ENCODE measurements at regions not wholly inside any gene's neighbourhood (a gene's known extent, or its start where the extent isn't known, plus 50 kb on each side); places are given as distances from the start of the nearest gene placed in this dataset.
A peak's percentile ranks its signal among the peaks of the same experiment; 100 is the strongest.
"Not testable (repeated sequence)": the region's sequence is repeated elsewhere in the genome, so short reads cannot be mapped to it uniquely, and the experiment has no call there.

DNA sequence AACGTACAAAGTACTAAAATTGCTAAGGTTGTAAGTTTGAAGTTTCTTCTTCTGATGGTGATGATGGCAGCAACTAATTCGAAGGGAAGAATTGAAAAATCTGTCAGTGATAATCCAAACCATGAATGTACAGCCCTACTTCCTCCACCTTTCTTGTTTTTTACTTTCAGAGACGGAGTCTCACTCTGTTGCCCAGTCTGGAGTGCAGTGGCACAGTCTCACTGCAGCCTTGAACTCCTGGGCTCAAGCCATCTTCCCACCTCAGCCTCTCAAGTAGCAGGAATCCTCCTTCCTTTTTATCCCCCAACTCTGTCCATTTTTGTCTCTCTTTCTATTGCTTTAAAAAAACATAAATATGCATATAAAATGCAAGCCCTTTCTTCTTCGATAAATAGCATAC is 112.3 kb upstream of the SOX21 start:
- ATAC-seq (no peak), DNase-seq (ENCODE audit: low spot score) (no peak)

DNA sequence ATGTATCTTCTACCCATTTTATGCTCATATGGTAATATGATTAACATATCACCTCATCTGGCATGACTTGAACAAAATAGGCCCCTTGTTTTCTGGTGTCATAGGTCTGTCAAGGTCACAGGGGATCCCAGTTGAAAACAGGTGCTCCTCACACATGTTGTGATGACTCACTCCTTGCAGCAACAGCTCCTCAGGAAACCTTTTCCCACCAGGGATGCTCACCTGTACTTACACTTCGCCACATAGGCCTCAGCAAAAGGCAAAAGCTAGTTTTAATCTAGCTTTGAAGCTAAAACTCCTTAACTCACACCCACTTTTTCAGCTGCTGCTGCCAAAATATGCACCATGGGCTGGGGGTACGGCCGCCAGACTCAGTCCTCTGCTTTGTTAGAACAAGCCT is 110.0 kb upstream of the SOX21 start:
- no peak for ATAC-seq

DNA sequence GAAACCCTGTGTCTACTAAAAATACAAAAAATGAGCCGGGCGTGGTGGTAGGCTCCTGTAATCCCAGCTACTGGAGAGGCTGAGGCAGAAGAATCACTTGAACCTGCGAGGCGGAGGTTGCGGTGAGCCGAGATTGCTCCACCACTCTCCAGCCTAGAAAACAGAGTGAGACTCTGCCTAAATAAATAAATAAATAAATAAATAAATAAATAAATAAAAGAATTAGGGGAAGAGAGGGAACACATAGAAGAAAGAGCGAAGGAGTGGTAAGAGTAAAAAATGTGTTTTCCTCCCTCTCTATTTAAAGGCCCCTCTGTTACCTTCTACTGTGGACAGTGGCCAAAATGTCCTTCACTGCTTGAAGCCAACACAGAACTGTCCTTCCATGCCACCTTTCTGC is 103.9 kb upstream of the SOX21 start:
- ATAC-seq: no peak
- DNase-seq (ENCODE audit: low spot score): no peak

More for the DNA sequence above, 110.0 kb upstream of the SOX21 start:
- no peak for DNase-seq (ENCODE audit: low spot score)

DNA sequence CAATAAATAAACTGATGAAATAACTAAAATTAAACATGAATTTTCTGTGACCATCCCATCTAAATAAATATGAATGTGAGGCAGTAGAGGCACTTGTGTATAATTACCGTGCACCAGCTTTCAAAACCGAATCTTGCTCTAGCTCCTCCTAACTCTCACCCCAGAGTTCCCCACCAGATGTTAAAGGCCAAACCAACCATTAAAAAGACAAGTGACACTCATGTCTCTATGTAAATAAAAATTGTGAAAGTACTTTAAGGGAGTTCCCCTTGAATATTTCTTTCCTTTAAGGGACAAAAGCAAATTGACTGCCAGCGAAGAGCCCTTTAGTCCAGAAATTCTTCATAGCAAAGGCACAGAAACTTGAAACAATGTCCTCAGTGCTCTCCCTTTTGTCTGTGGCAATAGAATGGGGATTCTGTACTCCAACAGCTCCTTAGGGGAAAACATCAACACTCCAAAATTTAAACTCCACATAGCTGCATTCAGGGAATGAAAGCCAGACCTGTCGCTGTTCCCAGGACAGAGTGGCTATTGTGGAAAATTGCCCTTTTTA is 101.7 kb upstream of the SOX21 start:
- ATAC-seq: no peak
- no peak for DNase-seq (ENCODE audit: low spot score)

DNA sequence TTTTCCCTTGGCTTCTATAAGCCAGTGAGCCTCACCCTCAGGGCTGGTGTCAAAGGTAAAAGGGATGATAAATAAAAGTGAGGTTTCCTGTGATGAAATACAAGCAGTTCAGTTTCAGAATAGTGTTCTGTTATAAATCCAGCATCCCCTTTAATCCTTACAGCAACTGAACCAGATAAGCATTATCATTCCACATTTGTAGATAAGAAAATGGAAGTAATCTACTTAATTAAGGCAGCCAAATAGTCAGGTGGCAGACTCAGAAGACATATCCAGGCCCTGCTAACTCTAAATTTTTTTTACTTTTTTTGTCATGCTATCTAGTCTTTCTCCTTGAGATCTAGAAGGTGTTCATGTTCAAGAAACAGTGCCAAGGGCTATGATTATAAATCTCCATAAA is 99.4 kb upstream of the SOX21 start:
- ATAC-seq (no peak), DNase-seq (ENCODE audit: low spot score) (no peak)

DNA sequence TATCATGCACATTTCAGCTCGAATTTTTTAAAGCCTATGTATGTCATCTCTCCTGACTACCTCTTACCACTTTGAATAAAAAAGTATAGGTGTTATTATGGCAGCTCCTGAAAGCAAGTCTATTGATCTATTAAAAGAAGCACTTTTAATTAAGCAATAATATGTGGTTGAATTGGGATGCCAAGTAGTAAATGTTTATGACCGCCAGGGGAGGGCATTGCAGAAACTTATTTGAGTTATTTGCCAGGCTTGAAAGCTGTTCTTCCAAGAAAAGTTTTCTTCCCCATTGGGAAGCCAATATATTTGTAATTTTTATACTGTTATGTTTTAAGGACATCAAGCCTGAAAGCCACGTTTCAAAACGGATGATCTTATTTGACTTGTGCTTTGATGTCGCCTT is 88.1 kb upstream of the SOX21 start:
- ATAC-seq: no peak
- no peak for DNase-seq (ENCODE audit: low spot score)

DNA sequence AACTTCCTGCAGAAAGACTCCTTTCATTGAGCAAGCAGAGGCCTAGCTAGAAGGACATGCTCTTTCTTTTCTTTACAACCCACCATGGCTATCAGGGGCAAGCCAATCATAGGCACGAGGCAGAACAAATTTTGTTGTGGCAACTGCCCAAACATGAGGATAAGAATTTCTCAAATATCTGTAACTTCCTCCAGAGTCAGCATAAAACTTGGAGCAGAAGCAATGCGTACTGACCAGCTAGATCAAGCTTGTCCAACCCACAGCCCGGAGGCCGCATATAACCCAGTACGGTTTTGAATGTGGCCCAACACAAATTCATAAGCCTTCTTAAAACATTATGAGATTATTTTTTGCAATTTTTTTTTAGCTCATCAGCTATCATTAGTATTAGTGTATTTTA is 87.0 kb upstream of the SOX21 start:
- ATAC-seq (no peak), DNase-seq (ENCODE audit: low spot score) (no peak)

DNA sequence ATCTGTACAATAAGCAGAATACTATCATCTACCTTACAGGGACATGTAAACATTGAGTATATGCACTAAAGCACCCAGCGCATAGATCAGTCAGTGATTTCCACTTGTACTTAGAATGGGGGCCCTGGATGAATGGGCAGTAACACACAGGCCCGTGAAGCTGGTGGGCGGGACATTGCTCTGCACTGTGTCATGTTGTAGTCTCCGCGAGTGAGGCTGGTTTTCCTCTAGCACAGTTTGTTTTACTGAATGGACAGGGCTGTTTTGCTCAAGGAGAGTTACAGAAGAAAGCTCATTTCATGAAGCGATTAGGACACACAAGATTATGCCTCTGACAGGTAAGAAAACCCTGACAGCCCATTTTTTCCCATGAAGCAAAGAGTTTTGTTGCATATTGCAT is 86.4 kb upstream of the SOX21 start:
- ATAC-seq (no peak), DNase-seq (ENCODE audit: low spot score) (no peak)

DNA sequence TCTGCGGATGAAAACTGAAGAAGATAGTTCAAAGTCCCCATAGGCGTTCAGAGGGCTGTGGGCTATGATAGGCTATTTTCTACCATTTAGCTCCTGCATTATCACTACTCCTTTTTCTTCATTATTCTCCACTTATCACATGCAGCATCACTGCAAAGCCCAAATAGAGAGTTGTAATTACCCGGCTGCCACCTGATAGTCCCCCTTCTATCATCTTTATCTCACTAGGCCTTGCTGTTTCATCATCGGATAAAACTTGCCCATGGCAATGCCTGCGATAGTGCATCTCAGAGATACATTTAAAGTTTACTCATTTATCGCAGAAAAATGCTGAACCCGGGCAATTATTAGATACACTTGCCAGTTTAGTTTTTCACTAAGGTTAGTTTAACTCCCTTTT is 82.9 kb upstream of the SOX21 start:
- no peak for DNase-seq (ENCODE audit: low spot score)
- ATAC-seq: no peak

DNA sequence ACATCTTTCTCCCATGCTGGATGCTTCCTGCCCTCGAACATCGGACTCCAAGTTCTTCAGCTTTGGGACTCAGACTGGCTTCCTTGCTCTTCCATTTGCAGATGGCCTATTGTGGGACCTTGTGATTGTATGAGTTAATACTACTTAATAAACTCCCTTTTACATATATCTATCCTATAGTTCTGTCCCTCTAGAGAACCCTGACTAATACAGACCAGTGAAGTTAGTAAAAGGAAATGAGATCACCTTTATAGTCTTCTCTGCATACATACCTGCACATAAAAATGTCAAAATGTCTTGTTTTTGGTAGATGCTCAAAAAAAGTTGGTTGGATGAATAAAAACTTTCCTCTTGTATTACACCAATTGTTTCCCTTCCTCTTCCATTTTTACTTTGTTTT is 73.9 kb upstream of the SOX21 start:
- ATAC-seq; DNase-seq (ENCODE audit: low spot score): not testable (repeated sequence)

DNA sequence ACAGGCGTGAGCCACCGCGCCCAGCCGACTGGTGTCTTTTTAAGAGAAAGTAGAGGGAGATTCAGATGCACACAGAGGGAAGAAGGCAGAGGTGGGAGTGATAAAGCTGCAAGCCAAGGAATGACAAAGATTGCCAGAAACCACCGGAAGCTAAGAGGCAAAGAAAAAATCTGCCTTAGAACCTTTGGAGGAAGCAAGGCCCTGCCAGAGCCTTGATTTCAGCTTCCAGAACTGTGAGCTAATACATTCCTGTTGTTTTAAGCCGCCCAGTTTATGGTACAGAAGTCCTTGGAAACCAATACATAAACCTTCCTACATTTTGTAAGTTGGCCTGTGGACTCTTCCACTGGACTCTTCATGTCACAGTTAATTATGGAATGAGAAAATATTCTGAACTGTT is 71.7 kb upstream of the SOX21 start:
- DNase-seq (ENCODE audit: low spot score): no peak
- no peak for ATAC-seq

DNA sequence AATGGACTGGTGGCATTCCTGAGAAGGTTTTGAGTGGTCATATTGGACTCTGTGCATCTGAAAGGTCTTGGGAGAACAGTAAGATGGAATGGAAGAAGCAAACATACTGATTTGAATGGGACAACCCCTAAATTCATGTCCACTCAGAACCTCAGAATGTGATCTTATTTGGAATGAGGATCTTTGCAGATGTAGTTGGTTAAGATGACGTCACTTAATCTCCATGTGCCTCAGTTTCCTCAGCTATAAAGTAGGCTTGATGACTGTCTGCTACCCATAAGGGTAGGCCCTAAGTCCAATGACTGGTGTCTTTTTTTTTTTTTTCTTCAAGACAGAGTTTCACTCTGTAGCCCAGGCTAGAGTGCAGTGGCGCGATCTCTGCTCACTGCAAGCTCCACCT is 71.1 kb upstream of the SOX21 start:
- no peak for DNase-seq (ENCODE audit: low spot score)
- no peak for ATAC-seq

DNA sequence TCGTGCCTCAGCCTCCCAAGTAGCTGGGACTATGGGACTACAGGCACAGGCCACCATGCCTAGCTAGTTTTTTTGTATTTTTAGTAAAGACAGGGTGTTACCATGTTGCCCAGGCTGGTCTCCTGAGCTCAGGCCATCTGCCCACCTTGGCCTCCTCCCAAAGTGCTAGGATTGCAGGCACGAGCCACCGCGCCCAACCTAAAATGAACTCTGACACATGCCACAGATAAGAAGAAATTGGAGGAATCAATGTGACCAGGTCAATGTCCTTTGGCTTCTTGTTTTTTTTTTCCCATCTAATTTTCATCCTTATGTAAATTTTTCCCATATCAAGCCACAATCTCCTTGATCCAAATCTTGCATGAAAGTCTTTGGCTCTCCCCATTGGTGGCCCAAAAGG is 68.1 kb upstream of the SOX21 start:
- ATAC-seq: peak; percentile 29
- no peak for DNase-seq (ENCODE audit: low spot score)

DNA sequence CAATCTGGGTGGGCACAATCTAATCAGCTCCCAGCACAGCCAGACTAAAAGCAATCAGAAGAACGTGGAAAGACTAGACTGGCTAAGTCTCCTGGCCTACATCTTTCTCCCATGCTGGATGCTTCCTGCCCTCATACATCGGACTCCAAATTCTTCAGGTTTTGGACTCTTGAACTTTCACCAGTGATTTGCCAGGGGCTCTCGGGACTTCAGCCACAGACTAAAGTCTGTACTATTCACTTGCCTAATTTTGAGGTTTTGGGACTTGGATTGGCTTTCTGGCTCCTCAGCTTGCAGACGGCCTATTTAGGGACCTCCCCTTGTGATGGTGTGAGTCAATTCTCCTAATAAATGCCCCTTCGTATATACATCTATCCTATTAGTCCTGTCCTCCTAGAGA is 66.6 kb upstream of the SOX21 start:
- no peak for ATAC-seq
- DNase-seq (ENCODE audit: low spot score): no peak

DNA sequence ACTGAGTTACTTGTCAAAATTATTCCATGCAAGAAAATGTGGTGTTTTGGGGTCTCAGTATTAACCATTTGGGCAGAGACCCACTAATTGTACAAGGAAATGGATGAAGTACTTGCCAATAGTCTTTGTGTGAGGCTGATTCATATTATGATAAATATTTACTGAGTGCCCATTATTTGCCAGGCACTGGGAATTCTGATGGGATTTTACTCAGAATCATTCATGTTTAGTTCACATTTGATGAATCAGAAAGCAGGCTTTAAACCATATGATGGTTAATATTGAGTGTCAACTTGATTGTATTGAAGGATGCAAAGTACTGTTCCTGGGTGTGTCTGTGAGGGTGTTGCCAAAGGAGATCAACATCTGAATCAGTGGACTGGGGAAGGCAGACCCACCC is 66.2 kb upstream of the SOX21 start:
- DNase-seq (ENCODE audit: low spot score) (no peak), ATAC-seq (no peak)

DNA sequence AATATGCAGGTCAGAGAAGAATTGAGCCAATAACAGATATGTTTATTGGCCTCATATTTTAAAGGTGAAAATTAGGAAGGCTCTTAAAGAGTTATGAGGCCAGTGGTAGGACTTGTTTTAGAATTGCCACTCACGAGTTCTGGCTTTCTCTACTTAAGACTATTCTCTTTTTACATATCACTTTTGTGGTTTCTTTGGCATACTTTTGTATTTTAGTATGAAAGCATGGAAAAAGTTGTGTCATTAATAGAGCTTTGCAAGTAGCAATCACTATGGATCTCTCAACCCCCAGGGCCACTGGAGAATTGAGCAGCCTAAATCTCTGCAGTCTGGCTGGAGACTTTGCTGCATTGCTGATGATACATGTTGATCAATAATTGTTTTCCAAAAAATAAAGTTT is 64.6 kb upstream of the SOX21 start:
- ATAC-seq (no peak), DNase-seq (ENCODE audit: low spot score) (no peak)

DNA sequence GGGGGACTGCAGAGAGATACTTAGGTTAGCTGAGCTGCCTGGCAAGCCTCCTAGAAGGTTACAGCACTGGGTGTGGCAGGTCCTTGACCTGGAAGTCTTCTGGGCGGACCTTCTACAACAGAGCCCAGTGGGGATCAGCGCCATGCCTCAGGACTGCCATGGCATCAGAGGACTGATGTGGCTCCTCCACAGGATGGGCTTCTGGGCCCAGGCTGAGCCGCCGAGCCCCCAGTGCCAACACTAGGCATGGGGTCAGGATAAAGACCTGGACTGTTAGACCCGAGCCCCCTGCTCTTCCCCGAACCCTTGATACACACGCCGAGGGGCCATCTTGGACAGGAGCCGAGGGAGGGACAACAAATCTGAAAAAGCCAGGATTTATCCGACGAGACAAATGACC is 64.0 kb upstream of the SOX21 start:
- DNase-seq (ENCODE audit: low spot score): no peak
- no peak for ATAC-seq

DNA sequence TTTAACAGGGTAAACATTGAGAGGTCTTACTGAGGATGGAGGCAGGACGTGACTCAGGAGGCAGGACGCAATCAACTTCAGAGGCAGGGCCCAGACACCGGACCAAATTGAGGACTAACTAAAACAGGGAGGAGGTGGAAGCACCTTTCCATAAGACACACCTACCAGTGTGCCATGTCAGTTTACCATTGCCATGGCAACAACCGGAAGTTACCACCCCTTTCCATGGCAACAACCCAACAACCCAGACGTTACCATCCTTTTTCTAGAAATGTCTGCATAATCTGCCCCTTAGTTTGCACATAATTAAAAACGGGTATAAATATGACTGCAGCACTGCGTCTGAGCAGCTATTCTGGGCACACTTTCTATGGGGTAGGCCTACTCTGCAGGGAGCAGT is 53.5 kb upstream of the SOX21 start:
- no peak for DNase-seq (ENCODE audit: low spot score)
- no peak for ATAC-seq

DNA sequence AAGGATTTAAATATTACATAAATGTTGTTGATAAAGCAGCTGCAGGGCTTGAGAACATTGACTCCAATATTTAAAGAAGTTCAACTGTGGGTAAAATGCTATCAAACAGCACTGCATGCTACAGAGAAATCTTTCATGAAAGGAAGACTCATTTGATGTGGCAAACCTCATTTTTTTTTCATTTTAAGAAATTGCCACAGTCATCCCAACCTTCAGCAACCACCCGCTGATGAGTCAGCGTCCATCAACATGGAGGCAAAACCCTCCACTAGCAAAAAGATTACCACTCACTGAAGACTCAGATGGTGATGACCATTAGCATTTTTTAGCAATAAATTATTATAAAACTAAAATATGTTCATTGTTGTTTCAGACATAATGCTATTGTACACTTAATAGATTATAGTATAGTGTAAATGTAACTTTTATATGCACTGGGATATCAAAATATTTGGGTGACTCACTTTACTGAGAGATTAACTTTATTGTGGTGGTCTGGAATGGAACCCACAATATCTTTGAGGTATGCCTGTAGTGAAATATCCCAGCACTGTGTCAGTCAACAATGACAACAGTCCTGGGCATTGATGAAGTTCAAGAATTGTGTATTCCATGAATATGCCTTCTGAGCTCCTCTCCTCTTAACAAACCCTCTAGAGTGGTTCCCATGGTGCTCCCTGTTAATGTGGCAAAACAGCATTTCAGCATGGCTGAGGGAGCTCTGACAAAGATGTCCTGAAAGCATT is 52.4 kb upstream of the SOX21 start:
- ATAC-seq: no peak
- no peak for DNase-seq (ENCODE audit: low spot score)

Measured in left lobe of liver (tissue), 2 donors.